ENCODE measurements at regions not wholly inside any gene's neighbourhood (a gene's known extent, or its start where the extent isn't known, plus 50 kb on each side); places are given as distances from the start of the nearest gene placed in this dataset.
A peak's percentile ranks its signal among the peaks of the same experiment; 100 is the strongest.

DNA sequence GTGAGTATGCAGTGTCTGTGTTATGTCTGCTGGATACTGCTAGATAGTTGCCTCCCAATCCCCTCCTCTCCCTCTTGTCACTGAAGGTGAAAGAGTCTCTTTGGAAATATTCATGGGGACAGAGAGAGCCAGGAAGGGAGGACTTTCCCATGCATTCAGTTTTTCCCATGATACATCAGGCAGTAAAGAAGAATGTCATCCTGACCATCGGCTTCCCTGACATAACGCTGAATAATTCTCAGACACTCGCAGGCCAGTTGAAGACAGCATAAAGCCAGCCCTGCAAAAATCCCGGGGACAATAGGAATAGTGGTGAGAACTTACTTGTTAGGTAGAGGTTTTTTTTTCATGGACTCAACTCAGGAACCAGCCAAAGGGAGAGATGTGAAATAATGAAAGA, 58.1 kb downstream of the KLF4 start:
- no peak for DNase-seq (ENCODE audit: low read depth)

GRCh38 chr9:107430071-107430470, 59.5 kb downstream of the KLF4 start:
- no peak for DNase-seq (ENCODE audit: low read depth)

DNA sequence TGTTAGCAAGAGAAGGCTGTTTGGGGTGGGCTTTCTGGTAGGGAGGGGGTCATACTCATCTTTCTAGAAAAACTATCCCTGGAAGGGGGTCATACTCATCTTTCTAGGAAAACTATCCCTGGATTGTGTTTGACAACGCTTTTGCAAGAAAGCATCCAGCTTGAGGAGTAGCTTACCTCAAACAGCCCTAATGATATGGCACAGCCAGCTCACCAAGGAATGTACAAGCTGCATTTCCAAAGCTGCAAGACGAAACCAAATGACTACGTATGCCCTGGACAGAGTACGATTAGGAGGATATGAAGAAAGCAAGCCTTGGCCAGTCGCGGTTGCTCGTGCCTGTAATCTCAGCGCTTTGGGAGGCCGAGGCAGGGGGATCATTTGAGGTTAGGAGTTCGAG, 63.4 kb downstream of the KLF4 start:
- DNase-seq (ENCODE audit: low read depth): no peak

DNA sequence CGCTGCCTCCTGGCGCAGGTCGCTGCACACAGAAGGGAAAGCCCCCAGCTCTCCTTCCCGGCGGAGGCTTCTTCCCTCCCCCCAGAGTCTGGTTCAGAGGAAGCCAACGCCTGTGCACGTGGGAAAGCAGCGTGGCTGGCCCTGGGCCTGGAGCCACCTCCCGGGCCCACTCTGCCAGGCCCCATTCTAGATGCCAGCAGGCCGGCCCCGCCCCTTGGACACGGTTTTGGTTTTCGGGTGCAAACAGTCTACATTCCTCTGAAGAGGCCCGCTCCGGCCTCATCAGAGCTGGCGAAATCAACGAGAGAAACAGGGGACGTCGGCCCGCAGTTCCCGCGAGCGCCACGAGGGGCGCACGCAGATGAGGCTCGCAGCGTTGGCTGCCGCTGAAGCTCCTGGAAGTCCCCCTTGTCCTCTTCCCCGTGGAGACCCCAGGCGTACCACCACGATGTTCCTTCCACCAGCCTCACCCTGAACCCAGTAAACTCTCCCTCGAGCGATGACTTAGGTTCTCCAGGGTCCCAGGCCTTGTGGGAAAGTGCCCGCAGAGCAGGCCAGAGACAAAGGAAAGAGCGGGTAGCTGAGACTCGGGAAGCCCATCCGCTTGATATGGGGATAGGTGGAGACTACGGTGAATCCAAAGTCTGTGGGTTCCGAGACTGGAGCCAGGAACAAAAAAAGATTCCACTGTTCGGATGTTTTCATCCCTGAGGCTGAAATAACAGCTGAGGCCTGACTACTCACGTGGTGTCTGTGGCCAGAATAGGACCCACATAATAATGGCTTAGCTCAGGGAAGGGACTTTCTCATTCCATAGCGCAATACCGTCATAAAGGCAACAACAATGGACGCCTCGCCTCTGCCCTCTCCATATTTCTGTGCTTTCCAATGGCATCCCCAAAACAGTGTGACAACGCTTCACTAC, 64.2 kb downstream of the KLF4 start:
- peak; percentile 81 for DNase-seq (ENCODE audit: low read depth)

DNA sequence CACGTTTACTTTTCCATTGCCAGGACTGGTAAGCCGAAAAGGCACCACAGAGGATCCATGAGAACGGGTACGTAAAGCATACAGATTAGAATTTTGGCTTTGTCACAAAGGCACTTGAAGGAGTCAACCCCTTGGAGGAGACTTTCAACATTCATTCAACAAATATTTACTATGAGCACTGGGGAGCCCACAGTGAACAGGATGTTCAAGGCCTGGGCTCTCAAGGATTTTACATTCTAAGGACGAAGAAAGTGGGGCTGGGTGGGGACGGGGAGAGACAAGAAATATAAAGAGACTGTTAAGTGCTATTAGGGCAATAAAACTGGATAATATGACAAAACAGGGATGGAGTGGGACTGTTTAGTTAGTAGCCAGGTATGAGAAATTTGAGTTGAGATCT, 66.0 kb downstream of the KLF4 start:
- no peak for DNase-seq (ENCODE audit: low read depth)

- peak; percentile 77 for DNase-seq (ENCODE audit: low read depth)
Observed at GRCh38 chr9:107422189-107423185, 67.1 kb downstream of the KLF4 start.

- no peak for DNase-seq (ENCODE audit: low read depth)
Observed at GRCh38 chr9:107410420-107410819, 79.1 kb downstream of the KLF4 start.

- no peak for DNase-seq (ENCODE audit: low read depth)
Observed at GRCh38 chr9:107409581-107410389, 79.8 kb downstream of the KLF4 start.

DNA sequence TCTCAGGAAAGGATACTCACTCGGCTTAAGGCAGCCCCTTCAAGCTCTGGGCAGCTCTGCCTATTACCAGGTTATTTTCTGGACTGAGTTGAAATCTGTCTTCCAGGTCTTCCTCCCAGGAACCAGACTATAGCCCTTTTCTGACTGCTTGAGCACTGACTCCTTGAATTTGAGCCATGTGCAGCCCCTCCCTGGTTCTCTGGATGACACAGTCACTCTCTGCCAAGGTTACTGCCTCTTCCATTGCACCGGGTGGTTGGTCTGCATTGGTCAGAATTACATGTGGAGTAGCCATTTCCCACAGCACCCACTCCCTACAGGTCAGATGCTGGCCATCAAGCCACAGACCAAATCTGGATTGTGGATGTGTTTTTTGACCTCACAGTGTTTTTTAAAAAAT, 81.9 kb downstream of the KLF4 start:
- no peak for DNase-seq (ENCODE audit: low read depth)

DNA sequence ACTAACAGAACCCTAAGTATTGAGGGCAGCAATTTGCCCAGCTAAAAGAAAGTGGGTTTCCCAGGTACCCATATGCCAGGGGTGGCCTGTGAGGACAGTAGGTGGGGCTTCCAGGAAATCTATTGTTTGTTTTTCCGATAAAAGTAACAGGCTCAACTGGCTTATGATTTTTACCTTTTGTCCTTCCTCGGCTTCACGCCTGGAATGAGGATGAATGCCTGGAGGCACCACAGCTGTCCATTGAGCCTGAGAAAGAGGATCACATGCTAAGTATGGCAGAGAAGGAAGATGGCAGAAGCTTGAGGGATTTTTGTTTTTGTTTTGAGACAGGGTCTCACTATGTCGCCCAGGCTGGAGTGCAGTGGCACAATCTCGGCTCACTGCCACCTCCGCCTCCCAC, 84.1 kb downstream of the KLF4 start:
- DNase-seq (ENCODE audit: low read depth): no peak

- no peak for DNase-seq (ENCODE audit: low read depth)
Observed at GRCh38 chr9:107404736-107405135, 84.8 kb downstream of the KLF4 start.

- no peak for DNase-seq (ENCODE audit: low read depth)
Observed at GRCh38 chr9:107404161-107404560, 85.4 kb downstream of the KLF4 start.

DNA sequence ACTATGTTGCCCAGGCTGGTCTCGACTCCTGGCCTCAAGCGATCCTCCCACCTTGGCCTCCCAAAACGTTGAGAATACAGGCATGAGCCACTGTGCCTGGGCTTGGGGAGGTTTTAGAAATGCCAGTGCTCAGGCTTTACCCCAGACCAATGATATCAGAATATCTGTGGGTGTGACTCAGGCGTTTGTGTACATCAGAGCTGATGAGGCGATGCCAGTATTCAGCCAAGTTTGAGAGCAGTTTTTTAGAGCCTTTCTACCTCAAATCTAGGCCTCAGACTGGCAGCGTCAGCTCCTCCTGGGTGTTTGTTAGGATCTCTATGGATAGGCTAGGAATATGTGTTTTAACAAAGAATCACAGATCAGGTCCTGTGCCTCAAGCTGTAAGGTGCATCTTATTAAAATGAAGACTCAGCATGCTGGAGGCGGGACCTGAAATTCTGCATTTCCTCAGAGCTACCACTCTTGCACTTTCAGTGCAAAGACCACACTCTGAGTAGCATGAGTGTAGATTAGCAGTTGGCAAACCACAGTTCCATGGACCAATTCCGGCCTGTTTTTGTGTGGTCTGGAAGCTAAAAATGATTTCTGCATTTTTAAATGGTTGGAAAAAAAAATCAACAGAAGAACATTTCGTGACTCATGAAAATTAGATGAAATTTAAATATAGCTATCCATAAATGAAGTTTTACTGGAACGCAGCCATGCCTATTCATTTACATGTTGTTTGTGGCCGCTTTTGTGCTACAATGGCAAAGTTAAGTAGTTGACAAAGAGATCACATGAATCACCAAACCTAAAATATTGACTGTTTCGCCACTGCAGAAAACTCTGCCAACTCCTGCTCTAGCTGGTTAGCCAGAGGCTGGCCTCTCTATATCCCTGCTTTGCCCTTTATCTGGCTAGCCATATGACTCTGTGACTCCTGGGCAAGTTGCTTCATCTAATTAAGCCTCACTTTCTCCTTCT, 92.2 kb downstream of the KLF4 start:
- DNase-seq (ENCODE audit: low read depth): peak; percentile 62

- DNase-seq (ENCODE audit: low read depth): no peak
Observed at GRCh38 chr9:107394264-107394663, 95.3 kb downstream of the KLF4 start.

DNA sequence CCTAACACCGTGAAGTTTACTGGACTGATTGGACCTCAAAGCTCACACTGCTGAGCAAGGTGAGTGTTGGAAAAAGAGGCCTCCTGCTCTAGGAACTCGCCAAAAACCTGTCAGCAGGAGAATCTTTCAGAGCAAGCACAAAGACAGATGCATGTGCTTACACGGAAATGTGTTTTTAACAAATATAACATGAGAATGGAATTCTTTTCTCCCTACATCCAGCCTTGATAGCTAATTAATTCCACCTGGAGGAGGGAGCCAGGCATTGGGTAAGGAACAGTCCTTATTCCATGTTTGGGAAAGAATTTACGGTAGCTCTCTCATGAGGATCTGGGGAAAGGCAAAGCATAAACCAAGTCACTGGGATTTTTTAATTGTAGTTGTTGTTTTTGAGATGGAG, 98.8 kb downstream of the KLF4 start:
- DNase-seq (ENCODE audit: low read depth): no peak

- DNase-seq (ENCODE audit: low read depth): no peak
Observed at GRCh38 chr9:107390279-107390678, 99.3 kb downstream of the KLF4 start.

DNA sequence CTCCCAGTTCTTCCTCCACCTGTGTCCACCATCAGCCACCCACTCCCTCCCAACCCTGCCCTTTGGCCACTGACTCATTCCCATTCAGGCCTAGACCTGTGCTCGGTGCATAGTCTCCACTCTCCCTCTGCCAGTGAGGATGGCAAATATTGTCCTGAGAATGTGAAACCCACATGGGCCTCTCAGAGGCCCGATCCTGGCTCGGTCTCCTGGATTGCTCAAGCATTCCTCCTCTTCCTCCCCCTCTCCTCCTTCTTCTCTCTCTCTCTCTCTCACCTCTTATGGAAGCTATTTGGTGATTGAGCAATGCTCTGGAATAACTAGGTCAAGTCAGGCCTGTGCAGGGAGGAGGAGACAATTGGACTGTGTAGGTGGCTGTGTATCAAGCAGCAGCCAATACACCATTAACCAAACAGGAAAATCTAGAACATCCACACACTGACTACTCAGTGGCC, 99.9 kb downstream of the KLF4 start:
- DNase-seq (ENCODE audit: low read depth): no peak

GRCh38 chr9:107388890-107389289, 100.7 kb downstream of the KLF4 start:
- no peak for DNase-seq (ENCODE audit: low read depth)

DNA sequence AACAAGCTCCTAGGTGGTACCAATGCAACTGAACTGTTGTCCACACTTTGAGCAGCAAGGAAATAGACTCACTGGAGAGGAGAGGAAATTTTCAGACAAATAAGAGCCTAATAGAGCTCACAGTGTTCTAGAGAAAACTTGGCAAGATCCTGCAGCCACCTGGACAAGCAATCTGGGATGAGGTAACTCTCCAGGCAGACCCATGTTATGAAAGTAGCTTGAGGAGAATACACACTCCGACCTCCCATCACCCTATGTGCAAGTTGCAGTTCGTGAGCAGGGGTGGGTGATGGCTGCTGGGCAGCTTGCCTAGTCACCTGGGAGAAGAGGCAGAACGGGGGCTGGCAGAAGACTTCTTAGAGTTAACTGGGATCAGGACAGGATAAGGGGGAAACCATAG, 102.2 kb downstream of the KLF4 start:
- no peak for DNase-seq (ENCODE audit: low read depth)

- no peak for DNase-seq (ENCODE audit: low read depth)
Observed at GRCh38 chr9:107386396-107386795, 103.2 kb downstream of the KLF4 start.

All from RPMI7951 (cell line).